AG09309 (cell line): ENCODE measurements at regions not wholly inside any gene's neighbourhood (a gene's known extent, or its start where the extent isn't known, plus 50 kb on each side); places are given as distances from the start of the nearest gene placed in this dataset.
"Not testable (repeated sequence)": the region's sequence is repeated elsewhere in the genome, so short reads cannot be mapped to it uniquely, and the experiment has no call there.

Experiments used
- DNase-seq: peaks from one replicate; pipeline ENCODE4 v3.0.0-alpha.2; 2010; ENCODE audit warnings: low read depth
- H3K4me3 ChIP-seq: 2 replicates; pipeline ENCODE4 v1.5.1; 2011; ENCODE audit warnings: mild to moderate bottlenecking, low read depth, low read length, moderate library complexity; ENCODE audit not compliant: control insufficient read depth
- TF ChIP-seq, protein P1 (sequence below): IDR thresholded peaks from 2 replicates; pipeline ENCODE4 v1.5.1; 2011; ENCODE audit warnings: mild to moderate bottlenecking, low read depth, low read length, inconsistent platforms; ENCODE audit not compliant: insufficient read depth, control insufficient read depth; ENCODE audit errors: missing control alignments

DNA sequence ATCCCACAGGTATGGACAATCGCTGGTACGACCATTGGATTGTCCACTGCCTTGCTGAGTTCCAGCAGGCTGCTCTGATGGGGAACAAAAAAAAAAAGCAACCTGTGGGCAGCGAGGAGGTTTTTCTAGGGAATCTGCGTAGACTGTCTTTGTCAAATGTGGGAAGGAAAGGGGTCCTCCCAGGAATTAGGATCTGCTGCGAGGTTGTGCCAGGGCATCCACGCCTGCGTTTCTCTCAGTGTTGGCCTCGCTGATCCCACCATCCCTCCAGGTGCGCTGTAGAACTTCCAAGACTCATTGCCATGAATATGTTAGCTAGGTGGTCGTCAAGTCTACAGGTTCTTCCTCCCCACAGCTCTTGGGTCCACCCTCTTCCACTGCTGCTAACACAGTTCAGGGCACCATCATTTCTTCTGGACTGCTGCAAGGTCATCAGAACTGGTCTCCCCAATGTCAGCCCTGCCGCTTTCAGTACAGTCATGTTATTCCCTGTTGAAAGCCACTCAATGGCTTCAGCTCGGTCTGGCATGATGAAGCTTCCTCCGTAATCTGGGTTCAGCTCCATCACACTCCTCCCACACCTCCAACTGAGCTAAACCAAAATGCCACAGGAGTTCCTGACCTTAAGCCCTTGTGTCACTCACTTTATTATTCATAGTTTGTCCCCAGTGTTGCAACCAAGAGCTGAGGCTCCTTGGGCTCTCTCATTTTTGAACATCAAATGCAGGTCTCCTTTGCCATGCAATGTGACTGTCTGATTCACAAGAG lies 79.5 kb upstream of the DMRT1 start:
- TF ChIP-seq, protein P1, sequence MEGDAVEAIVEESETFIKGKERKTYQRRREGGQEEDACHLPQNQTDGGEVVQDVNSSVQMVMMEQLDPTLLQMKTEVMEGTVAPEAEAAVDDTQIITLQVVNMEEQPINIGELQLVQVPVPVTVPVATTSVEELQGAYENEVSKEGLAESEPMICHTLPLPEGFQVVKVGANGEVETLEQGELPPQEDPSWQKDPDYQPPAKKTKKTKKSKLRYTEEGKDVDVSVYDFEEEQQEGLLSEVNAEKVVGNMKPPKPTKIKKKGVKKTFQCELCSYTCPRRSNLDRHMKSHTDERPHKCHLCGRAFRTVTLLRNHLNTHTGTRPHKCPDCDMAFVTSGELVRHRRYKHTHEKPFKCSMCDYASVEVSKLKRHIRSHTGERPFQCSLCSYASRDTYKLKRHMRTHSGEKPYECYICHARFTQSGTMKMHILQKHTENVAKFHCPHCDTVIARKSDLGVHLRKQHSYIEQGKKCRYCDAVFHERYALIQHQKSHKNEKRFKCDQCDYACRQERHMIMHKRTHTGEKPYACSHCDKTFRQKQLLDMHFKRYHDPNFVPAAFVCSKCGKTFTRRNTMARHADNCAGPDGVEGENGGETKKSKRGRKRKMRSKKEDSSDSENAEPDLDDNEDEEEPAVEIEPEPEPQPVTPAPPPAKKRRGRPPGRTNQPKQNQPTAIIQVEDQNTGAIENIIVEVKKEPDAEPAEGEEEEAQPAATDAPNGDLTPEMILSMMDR, result no peak
- no peak for DNase-seq
- H3K4me3 ChIP-seq, result no peak overlapping the region

DNA sequence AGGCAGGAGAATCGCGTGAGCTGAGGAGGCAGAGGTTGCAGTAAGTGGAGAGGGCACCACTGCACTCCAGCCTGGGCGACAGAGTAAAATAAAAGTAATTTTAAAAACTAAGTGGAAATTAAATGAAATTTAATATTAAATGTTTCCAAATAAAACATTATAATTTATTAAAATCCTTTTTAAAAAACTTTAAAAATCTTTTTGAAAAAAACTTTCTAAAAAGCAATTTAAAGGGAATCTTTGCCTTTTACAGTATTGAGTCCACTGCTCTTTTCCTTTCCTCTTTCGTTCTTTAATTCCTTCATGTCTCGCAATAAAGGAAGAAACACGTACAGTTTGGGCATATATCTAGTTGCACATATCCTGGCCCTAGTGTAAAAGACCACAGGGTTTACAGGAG lies 77.8 kb upstream of the DMRT1 start:
- TF ChIP-seq, protein P1, result no peak
- H3K4me3 ChIP-seq, result peak overlapping the region; percentile 4; the same call in 1 of the 2 replicates
- DNase-seq, result no peak

DNA sequence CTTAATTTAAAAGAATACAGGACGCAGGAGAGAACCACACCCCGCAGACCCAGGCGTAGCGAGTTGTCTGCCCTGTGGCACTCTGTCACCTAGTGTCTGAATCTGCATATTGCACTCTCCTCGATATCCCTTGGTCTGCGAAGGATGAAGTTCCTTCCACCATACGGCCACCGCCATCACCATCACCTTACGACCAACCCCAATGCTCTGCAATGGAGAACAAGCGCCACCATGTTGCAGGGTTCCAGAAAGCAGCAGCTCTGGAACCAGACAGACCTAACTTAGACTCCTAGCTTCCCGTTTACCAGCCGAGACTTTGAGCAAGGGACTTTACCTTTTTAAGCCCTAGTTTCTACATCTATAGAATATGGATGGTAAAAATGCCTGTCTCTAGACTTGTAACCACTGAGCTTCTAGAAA lies 77.4 kb upstream of the DMRT1 start:
- H3K4me3 ChIP-seq, result peak overlapping the region; percentile 4; the same call in 1 of the 2 replicates
- DNase-seq, result peak; percentile 63
- TF ChIP-seq, protein P1, result peak; percentile 99

DNA sequence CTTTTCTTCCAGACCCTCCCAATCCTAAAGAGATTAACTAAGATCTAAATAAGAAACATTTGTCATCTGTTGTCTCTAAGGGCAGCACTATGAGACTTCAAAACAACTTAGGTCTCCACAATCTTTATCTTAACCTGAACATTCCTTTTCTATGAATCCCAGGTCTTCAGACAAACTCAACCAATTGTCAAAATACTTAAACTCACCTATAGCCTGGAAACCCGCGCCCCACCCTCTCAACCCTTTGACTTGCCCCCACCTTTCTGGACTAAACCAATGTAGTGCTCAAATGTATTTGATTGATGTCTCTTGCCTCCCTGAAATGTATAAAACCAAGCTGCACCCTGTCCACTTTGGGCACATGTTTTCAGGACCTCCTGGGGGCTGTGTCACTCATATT lies 76.5 kb upstream of the DMRT1 start:
- TF ChIP-seq, protein P1, result no peak
- no peak for DNase-seq
- no peak overlapping the region for H3K4me3 ChIP-seq

DNA sequence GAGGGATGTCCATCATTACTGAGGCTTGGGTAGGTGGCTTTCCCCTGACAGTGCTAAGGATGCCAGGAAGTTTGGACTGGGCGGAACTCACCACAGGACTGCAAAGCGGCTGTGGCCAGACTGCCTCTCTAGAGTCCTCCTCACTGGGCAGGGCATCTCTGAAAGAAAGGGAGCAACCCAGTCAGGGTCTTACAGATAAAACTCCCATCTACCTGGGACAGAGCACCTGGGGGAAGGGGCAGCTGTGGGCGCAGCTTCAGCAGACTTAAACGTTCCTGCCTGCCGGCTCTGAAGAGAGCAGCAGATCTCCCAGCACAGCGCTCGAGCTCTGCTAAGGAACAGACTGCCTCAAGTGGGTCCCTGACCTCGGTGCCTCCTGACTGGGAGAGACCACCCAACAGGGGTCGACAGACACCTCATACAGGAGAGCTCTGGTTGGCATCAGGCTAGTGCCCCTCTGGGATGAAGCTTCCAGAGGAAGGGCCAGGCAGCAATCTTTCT lies 74.4 kb upstream of the DMRT1 start:
- H3K4me3 ChIP-seq, DNase-seq: not testable (repeated sequence)

DNA sequence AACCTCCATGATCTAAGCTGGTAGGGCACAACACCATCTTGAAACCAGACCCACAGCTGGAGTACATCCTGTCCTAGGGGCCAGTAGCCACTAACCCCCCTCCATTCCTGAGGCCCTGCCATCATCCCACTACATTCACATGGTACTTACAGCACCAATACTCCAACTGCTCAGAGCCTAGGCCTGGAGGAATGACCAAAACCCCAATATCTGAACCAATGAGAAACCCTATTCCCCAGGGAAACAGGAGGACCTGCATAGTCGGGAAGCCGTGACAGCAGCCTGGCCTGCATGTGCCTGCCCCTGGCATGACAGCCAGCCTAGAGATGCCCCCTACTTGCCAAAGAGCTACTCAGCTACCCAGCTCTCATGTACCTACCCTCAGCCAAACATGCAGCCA lies 65.4 kb upstream of the DMRT1 start:
- TF ChIP-seq, protein P1, result no peak
- DNase-seq, result no peak
- H3K4me3 ChIP-seq, result no peak overlapping the region

DNA sequence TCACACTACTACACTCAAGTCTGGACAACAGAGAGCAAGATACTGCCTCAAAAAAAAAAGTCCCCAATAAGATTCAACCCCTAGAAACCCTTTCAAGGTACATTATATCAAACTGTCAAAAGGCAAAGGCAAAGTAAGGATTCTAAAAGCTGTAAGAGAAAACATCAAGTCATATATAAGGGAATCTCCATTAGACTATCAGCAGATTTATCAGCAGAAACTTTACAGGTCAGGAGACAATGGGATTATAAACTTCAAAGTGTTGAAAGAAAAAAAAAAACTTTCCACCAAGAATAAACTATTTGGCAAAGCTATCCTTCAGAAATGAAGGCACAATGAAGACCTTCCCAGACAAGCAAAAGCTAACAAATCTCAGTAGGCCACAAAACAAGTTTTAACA lies 63.5 kb upstream of the DMRT1 start:
- TF ChIP-seq, protein P1, result no peak
- H3K4me3 ChIP-seq, result no peak overlapping the region
- DNase-seq, result no peak
